ENCODE measurements at regions not wholly inside any gene's neighbourhood (a gene's known extent, or its start where the extent isn't known, plus 50 kb on each side); places are given as distances from the start of the nearest gene placed in this dataset.

DNA sequence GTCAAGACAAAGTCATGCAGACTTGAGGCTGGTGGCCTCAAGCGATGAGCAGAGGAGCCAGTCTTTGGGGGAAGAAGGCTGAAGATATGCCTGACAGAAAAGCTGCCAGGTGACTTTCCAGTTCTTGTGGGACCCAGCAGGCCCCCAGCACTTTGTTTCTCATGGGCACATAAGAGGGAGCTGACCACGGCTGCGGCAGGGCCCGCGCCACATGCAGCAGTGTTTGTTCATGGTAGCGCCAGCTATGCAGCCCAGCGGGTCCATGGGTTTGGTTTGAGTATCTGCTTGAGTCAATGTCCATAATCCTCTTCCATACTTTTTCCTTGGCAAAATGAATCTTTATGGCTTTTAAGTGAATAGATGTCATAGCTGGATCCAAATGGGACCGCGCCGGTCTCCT is 91.0 kb upstream of the LY86 start:
- TF ChIP-seq POLR2A (IDR thresholded peaks at IDR 0.05) (no peak), EP300 (IDR thresholded peaks at IDR 0.05) (no peak)
- TF ChIP-seq, protein P1, sequence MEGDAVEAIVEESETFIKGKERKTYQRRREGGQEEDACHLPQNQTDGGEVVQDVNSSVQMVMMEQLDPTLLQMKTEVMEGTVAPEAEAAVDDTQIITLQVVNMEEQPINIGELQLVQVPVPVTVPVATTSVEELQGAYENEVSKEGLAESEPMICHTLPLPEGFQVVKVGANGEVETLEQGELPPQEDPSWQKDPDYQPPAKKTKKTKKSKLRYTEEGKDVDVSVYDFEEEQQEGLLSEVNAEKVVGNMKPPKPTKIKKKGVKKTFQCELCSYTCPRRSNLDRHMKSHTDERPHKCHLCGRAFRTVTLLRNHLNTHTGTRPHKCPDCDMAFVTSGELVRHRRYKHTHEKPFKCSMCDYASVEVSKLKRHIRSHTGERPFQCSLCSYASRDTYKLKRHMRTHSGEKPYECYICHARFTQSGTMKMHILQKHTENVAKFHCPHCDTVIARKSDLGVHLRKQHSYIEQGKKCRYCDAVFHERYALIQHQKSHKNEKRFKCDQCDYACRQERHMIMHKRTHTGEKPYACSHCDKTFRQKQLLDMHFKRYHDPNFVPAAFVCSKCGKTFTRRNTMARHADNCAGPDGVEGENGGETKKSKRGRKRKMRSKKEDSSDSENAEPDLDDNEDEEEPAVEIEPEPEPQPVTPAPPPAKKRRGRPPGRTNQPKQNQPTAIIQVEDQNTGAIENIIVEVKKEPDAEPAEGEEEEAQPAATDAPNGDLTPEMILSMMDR (IDR thresholded peaks at IDR 0.05), result no peak
